ENCODE measurements at regions not wholly inside any gene's neighbourhood (a gene's known extent, or its start where the extent isn't known, plus 50 kb on each side); places are given as distances from the start of the nearest gene placed in this dataset.

DNA sequence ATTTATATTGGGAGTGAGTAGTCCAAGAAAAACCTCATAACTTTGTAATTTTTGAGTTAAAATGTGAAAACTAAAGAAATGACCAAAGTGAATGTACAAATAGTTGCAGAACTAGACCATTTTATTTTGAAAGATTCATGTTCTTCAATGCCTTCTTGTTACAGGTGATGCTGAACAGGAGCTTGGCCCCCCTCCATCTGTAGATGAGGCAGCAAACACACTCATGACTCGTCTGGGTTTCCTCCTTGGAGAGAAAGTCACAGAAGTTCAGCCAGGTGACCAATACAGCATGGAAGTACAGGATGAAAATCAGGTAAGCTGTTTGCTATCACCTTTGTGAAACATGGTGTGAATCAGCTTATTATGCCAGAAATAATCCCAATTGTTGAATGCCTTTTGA lies 227.8 kb downstream of the TANC2 start:
- H3K9me3 ChIP-seq (ENCODE audit: severe bottlenecking) = no peaks in the 10 kb centered on the region
- peaks cover 5% of the 10 kb centered on the region for H3K4me1 ChIP-seq (ENCODE audit: insufficient read depth, poor library complexity, severe bottlenecking)
- ATAC-seq (ENCODE audit: low read depth) (no peak), DNase-seq (ENCODE audit: low spot score) (no peak)
- no peak overlapping the region for H3K4me3 ChIP-seq (ENCODE audit: severe bottlenecking)
- no peak overlapping the region for H3K27ac ChIP-seq (ENCODE audit: poor library complexity, severe bottlenecking)
- H3K36me3 ChIP-seq (ENCODE audit: low read depth) = peaks cover 71% of the 10 kb centered on the region
- no peaks in the 10 kb centered on the region for H3K27me3 ChIP-seq (ENCODE audit: insufficient read depth, poor library complexity, severe bottlenecking)
- TF ChIP-seq, protein P1, sequence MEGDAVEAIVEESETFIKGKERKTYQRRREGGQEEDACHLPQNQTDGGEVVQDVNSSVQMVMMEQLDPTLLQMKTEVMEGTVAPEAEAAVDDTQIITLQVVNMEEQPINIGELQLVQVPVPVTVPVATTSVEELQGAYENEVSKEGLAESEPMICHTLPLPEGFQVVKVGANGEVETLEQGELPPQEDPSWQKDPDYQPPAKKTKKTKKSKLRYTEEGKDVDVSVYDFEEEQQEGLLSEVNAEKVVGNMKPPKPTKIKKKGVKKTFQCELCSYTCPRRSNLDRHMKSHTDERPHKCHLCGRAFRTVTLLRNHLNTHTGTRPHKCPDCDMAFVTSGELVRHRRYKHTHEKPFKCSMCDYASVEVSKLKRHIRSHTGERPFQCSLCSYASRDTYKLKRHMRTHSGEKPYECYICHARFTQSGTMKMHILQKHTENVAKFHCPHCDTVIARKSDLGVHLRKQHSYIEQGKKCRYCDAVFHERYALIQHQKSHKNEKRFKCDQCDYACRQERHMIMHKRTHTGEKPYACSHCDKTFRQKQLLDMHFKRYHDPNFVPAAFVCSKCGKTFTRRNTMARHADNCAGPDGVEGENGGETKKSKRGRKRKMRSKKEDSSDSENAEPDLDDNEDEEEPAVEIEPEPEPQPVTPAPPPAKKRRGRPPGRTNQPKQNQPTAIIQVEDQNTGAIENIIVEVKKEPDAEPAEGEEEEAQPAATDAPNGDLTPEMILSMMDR (IDR thresholded peaks at IDR 0.05; ENCODE audit: poor library complexity, severe bottlenecking) = no peak

DNA sequence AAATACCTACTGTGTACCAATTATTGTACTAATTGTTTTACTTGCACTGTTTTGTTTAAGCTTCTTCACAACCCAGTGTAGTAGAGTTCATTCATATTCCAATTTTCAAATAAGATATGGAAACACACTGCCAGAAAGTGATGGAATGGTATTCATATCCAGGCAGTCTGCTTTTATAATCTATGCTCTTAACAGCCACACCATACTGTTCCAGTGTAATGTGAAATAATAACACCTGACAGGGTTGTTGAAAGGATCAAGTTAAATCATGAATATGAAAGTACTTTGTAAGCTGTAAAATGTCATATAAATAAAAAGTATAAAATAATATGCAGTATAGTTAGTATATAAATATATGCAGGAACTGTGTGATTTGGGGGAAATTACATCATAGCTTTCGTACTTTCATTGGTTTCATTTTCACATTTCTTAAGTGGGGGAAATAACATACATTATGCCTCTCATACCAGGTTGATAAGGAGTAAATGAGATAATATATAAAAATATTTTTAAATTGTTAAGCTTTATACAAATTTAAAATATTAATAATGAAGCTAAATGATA lies 230.8 kb downstream of the TANC2 start:
- no peaks in the 10 kb centered on the region for H3K9me3 ChIP-seq (ENCODE audit: severe bottlenecking)
- TF ChIP-seq, protein P1 (IDR thresholded peaks at IDR 0.05; ENCODE audit: poor library complexity, severe bottlenecking) = no peak
- no peak overlapping the region for H3K27ac ChIP-seq (ENCODE audit: poor library complexity, severe bottlenecking)
- no peaks in the 10 kb centered on the region for H3K4me1 ChIP-seq (ENCODE audit: insufficient read depth, poor library complexity, severe bottlenecking)
- no peak for DNase-seq (ENCODE audit: low spot score)
- no peak overlapping the region for H3K4me3 ChIP-seq (ENCODE audit: severe bottlenecking)
- H3K27me3 ChIP-seq (ENCODE audit: insufficient read depth, poor library complexity, severe bottlenecking) = no peaks in the 10 kb centered on the region
- ATAC-seq (ENCODE audit: low read depth) = no peak
- H3K36me3 ChIP-seq (ENCODE audit: low read depth) = peaks cover 86% of the 10 kb centered on the region

DNA sequence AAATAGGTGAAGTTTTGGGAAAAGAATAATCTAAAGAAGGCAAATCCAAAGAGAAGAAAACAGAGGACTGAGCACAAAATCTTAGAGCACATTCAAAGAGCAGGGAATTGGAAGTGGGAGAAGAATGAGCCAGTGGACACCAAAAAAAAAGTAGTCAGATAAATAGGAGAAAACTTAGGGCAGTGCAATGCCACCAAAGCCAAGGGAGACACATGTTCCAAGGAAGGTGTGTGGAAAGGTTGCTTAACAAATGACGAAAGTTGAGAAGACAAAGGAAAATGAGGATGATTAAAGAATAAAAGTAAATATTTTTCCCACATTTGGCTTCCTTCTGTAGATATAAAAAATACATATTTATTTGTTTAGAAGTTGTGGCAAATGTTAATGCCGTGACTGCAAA lies 237.6 kb downstream of the TANC2 start:
- Histone ChIP-seq H3K4me1 (ENCODE audit: insufficient read depth, poor library complexity, severe bottlenecking) (no peaks in the 10 kb centered on the region), H3K9me3 (ENCODE audit: severe bottlenecking) (peaks cover 5% of the 10 kb centered on the region), H3K36me3 (ENCODE audit: low read depth) (peaks cover 80% of the 10 kb centered on the region), H3K27me3 (ENCODE audit: insufficient read depth, poor library complexity, severe bottlenecking) (no peaks in the 10 kb centered on the region), H3K4me3 (ENCODE audit: severe bottlenecking) (no peak overlapping the region), H3K27ac (ENCODE audit: poor library complexity, severe bottlenecking) (no peak overlapping the region)
- no peak for ATAC-seq (ENCODE audit: low read depth)
- no peak for DNase-seq (ENCODE audit: low spot score)
- TF ChIP-seq, protein P1 (IDR thresholded peaks at IDR 0.05; ENCODE audit: poor library complexity, severe bottlenecking) = no peak

DNA sequence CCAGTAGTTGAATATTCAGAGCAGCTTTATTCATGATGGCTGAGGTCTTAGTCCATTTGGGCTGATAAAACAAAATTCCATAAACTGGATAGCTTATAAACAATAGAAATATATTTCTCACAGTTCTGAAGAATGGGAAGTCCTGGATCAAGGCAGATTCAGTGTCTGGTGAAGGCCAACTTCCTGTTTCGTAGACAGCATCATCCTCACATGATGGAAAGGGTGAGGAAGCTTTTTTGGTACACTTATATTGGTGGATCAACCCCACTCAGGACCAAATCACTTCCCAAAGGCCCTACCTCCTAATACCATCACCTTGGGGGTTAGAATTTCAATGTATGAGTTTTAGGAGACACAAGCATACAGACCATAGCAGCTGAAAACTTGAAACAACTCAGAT lies 224.2 kb downstream of the CYB561 start:
- Histone ChIP-seq H3K36me3 (ENCODE audit: low read depth) (peaks cover 35% of the 10 kb centered on the region), H3K4me1 (ENCODE audit: insufficient read depth, poor library complexity, severe bottlenecking) (no peaks in the 10 kb centered on the region), H3K9me3 (ENCODE audit: severe bottlenecking) (no peaks in the 10 kb centered on the region), H3K27me3 (ENCODE audit: insufficient read depth, poor library complexity, severe bottlenecking) (no peaks in the 10 kb centered on the region), H3K4me3 (ENCODE audit: severe bottlenecking) (no peak overlapping the region), H3K27ac (ENCODE audit: poor library complexity, severe bottlenecking) (no peak overlapping the region)
- no peak for ATAC-seq (ENCODE audit: low read depth)
- TF ChIP-seq, protein P1 (IDR thresholded peaks at IDR 0.05; ENCODE audit: poor library complexity, severe bottlenecking) = no peak
- no peak for DNase-seq (ENCODE audit: low spot score)

DNA sequence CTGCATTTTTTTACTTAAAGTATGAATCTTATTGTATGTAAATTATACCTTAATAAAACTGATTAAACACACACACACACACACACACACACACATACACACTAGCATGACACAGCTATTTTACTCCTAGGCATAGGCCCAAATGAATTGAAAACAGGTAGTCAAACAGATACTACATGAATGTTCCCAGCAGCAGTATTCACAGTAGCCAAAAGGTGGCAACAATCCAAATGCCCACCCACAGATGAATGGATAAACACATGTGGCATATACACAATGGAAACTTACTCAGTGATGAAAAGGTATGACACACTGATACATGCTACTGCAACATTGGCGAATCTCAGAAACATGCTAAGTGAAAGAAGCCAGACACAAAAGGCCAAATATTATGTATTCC lies 223.5 kb downstream of the CYB561 start:
- ATAC-seq (ENCODE audit: low read depth) = no peak
- H3K27ac ChIP-seq (ENCODE audit: poor library complexity, severe bottlenecking) = no peak overlapping the region
- H3K9me3 ChIP-seq (ENCODE audit: severe bottlenecking) = no peaks in the 10 kb centered on the region
- no peaks in the 10 kb centered on the region for H3K27me3 ChIP-seq (ENCODE audit: insufficient read depth, poor library complexity, severe bottlenecking)
- no peaks in the 10 kb centered on the region for H3K4me1 ChIP-seq (ENCODE audit: insufficient read depth, poor library complexity, severe bottlenecking)
- TF ChIP-seq, protein P1 (IDR thresholded peaks at IDR 0.05; ENCODE audit: poor library complexity, severe bottlenecking) = no peak
- H3K36me3 ChIP-seq (ENCODE audit: low read depth) = peaks cover 35% of the 10 kb centered on the region
- no peak overlapping the region for H3K4me3 ChIP-seq (ENCODE audit: severe bottlenecking)
- DNase-seq (ENCODE audit: low spot score) = no peak
